Heart left ventricle (tissue), 16 donors: ENCODE measurements at regions not wholly inside any gene's neighbourhood (a gene's known extent, or its start where the extent isn't known, plus 50 kb on each side); places are given as distances from the start of the nearest gene placed in this dataset.

Experiments used
- ATAC-seq, 4 donors: fragments of 200-7000 bp; cut with Tn5 transposase; one replicate each; pipeline ENCODE4 v1.9.1; 2020 to 2022; ENCODE audit warnings: moderate library complexity in 4 of 4, mild to moderate bottlenecking in 3 of 4, moderate number of reproducible peaks in 1 of 4
- DNase-seq, 5 donors: peaks; one replicate each; pipeline ENCODE4 v3.0.0-alpha.2; 2020
- H3K27ac ChIP-seq, 12 donors: fragments of 200-600 bp; sonication (generic) in 4 of 12; one replicate each; pipeline versions ENCODE4 v1.5.0 to v1.8.0; 2016 to 2022; ENCODE audit warnings: mild to moderate bottlenecking in 2 of 12
- H3K27me3 ChIP-seq, 9 donors: fragments of 200-600 bp; sonication (generic) in 2 of 9; one replicate each; pipeline versions ENCODE4 v1.5.1 to v1.8.0; 2016 to 2022; ENCODE audit warnings: mild to moderate bottlenecking in 3 of 9
- H3K36me3 ChIP-seq, 9 donors: fragments of 200-600 bp; sonication (generic) in 2 of 9; one replicate each; pipeline versions ENCODE4 v1.5.0 to v1.8.0; 2018 to 2022; ENCODE audit warnings: mild to moderate bottlenecking in 2 of 9
- H3K4me1 ChIP-seq, 12 donors: fragments of 200-600 bp; sonication (generic) in 4 of 12; one replicate each; pipeline versions ENCODE4 v1.5.0 to v1.8.0; 2016 to 2022; ENCODE audit warnings: mild to moderate bottlenecking in 3 of 12
- H3K4me3 ChIP-seq, 12 donors: fragments of 200-600 bp; sonication (generic) in 4 of 12; one replicate each; pipeline versions ENCODE4 v1.5.0 to v1.8.0; 2017 to 2022; ENCODE audit warnings: mild to moderate bottlenecking in 9 of 12, moderate library complexity in 4 of 12
- H3K9me3 ChIP-seq, 12 donors: fragments of 200-600 bp; sonication (generic) in 4 of 12; one replicate each; pipeline versions ENCODE4 v1.5.0 to v1.8.0; 2016 to 2022; ENCODE audit warnings: mild to moderate bottlenecking in 1 of 12
- POLR2A ChIP-seq, 2 donors: fragments of 450-650 bp; IDR thresholded peaks; one replicate each; pipeline ENCODE4 v1.6.1; 2017; ENCODE audit warnings: antibody characterized with exemption in 2 of 2, mild to moderate bottlenecking in 2 of 2, moderate library complexity in 2 of 2
- WGBS, 4 donors: extraction: QIAGEN DNeasy Blood & Tissue Kit in 2 of 4; methylation state at CpG; one replicate each; pipeline versions ENCODE4 v1.1.5 to v1.1.7; 2013 to 2018; 5-methylcytosine and 5-hydroxymethylcytosine counted together
- intact Hi-C, 10 donors: fragments of 100-400 bp; cut with DNase I; formaldehyde crosslinking; loops; one replicate each; pipeline versions ENCODE4 v1.11.1 to v1.14.2; 2022
- TF ChIP-seq, protein P1 (sequence below), 12 donors: fragments of 200-600 bp; sonication (generic) in 4 of 12; IDR thresholded peaks; one replicate each; pipeline versions ENCODE4 v1.5.0 to v1.8.0; 2018 to 2022; ENCODE audit warnings: antibody characterized with exemption in 12 of 12, mild to moderate bottlenecking in 5 of 12
- donor health status: ischemic (EF 13 %, LVEDD 7.1; RV severe dilation, severe dysfunction).
- donor health status: healthy with polysubstance abuse.
- donor health status: DM: no; HTN: yes; CAD: no.
- donor health status: DM: no; HTN: no; CAD: no.
- donor health status: ischemic (EF 25% LVEDD 6.9; RV normal size, moderate dysfunction).
- donor health status: ischemic (EF 25% LVEDD 5.7; RV mildly dilated, moderate dysfunction).
- donor health status: healthy.
- donor health status: DM: yes; HTN: yes; CAD: no.
- donor health status: ischemic (EF 35%, LVEDD 5.7; RV mildly dilated, moderate dysfunction).
- donor health status: nonischemic (EF 11% LVEDD 7.7; RV severe dilation, severe dysfunction).
- donor health status: DM: yes; HTN: yes; CAD: no.
- donor health status: PGD.
- donor health status: ischemic (EF 29% LVEDD 5.4; RV normal size, mild dysfunction).
- donor health status: nonischemic (EF 23%, LVEDD 6.1; RV moderate dilation, normal function).

DNA sequence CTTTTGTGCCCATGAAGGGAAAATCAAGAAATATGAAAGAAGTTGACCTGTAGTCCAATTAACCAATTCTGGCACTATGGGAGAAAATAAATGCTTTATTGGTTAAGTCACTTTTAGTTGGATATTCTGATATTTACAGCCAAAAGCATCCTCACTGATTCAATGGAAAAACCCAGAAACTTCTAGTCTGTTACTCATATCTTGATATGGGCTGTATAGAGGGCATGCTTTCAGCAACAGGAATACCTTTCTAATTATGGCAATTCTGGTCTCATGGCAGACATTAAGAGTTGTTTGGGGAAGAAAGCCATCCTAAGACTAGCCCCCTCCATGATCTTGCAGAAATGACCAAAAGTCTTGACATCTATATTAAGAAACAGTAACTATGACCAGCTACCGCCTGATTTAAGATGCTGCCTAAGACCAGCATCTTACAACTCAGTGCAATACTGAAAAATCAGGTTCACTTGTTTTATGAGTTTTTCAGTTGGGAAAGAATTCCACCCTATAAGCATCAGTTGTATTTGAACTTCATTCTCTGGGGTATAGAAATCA is 91.5 kb upstream of the VAV3 start:
- Histone ChIP-seq H3K36me3 (no peaks in the 10 kb centered on the region), H3K27ac (no peak overlapping the region), H3K4me3 (no peak overlapping the region), H3K27me3 (no peaks in the 10 kb centered on the region), H3K9me3 (peaks cover 0 to 7% (median 0%) of the 10 kb centered on the region in 12 donors), H3K4me1 (peaks cover 0 to 79% (median 4%) of the 10 kb centered on the region in 12 donors)
- no peak for ATAC-seq
- DNase-seq = no peak
- intact Hi-C loops = loop anchor here in 2 of 10 donors (10.0 kb wide), 2 partner anchors 58 to 92 kb away; partner anchors contain the start of gene VAV3 (in 1 of the 2)
- 93 to 98% (median 95%) methylated on average over 1 of the region's 1 CpG for WGBS, 4 donors
- TF ChIP-seq, protein P1, sequence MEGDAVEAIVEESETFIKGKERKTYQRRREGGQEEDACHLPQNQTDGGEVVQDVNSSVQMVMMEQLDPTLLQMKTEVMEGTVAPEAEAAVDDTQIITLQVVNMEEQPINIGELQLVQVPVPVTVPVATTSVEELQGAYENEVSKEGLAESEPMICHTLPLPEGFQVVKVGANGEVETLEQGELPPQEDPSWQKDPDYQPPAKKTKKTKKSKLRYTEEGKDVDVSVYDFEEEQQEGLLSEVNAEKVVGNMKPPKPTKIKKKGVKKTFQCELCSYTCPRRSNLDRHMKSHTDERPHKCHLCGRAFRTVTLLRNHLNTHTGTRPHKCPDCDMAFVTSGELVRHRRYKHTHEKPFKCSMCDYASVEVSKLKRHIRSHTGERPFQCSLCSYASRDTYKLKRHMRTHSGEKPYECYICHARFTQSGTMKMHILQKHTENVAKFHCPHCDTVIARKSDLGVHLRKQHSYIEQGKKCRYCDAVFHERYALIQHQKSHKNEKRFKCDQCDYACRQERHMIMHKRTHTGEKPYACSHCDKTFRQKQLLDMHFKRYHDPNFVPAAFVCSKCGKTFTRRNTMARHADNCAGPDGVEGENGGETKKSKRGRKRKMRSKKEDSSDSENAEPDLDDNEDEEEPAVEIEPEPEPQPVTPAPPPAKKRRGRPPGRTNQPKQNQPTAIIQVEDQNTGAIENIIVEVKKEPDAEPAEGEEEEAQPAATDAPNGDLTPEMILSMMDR (IDR thresholded peaks at IDR 0.05) = no peak
- TF ChIP-seq POLR2A (IDR thresholded peaks at IDR 0.05) = no peak

DNA sequence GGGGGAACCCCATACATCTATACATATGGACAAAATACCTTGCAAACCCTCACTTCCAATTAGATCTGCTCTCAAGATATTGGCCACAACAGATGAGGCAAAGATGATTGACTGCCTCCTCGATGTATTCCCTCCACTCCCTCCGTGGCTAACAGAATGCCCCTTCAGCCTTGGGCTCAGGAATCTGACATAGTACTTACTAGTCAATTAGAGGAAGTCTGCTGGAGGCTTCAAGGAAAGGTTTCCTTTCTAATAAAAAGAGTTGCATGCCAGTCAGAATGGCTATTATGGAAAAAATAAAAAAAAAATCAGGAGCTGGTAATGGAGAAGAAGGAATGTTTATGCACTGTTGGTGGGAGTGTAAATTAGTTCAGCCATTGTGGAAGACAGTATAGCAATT is 90.4 kb upstream of the VAV3 start:
- WGBS, 4 donors = 57 to 83% (median 69%) methylated on average over 2 of the region's 2 CpGs
- Histone ChIP-seq H3K36me3 (no peaks in the 10 kb centered on the region), H3K9me3 (no peaks in the 10 kb centered on the region), H3K27ac (no peak overlapping the region), H3K4me3 (no peak overlapping the region), H3K27me3 (no peaks in the 10 kb centered on the region), H3K4me1 (peaks cover 0 to 89% (median 14%) of the 10 kb centered on the region in 12 donors)
- ATAC-seq (no peak), DNase-seq (no peak)
- no peak for TF ChIP-seq POLR2A (IDR thresholded peaks at IDR 0.05)
- TF ChIP-seq, protein P1 (IDR thresholded peaks at IDR 0.05) = no peak
- intact Hi-C loops = loop anchor here in 2 of 10 donors (10.0 kb wide), 2 partner anchors 59 to 91 kb away; partner anchors contain the start of gene VAV3 (in 1 of the 2)

DNA sequence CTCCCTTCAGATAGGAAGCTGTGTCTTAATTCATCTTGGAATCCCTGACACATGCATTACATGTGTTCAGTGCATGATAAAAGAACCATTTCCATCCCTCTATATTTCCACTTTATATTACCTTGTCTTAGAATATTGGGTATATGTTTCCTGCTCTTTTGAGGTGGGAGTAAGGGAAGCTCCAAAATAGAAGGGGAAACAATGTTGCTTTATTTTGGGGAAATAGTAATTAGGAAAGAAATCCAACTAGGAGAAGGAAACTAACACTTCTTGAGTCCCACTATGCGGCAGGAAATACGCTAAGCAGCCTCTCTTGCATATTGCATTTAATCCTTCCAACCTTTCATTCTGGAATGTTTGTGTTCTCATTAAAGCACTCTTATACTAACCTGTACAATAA is 89.4 kb upstream of the VAV3 start:
- peaks cover 0 to 90% (median 19%) of the 10 kb centered on the region in 12 donors for H3K4me1 ChIP-seq
- H3K4me3 ChIP-seq = no peak overlapping the region
- ATAC-seq (no peak), DNase-seq (no peak)
- H3K27me3 ChIP-seq = no peaks in the 10 kb centered on the region
- H3K9me3 ChIP-seq = no peaks in the 10 kb centered on the region
- TF ChIP-seq POLR2A (IDR thresholded peaks at IDR 0.05) = no peak
- TF ChIP-seq, protein P1 (IDR thresholded peaks at IDR 0.05) = no peak
- peak overlapping the region in 1 of 12 donors; percentile 93 for H3K27ac ChIP-seq
- H3K36me3 ChIP-seq = no peaks in the 10 kb centered on the region
- 88 to 97% (median 95%) methylated on average over 2 of the region's 2 CpGs for WGBS, 4 donors
- intact Hi-C loops = loop anchor here in 2 of 10 donors (10.0 kb wide), 2 partner anchors 60 to 90 kb away; partner anchors contain the start of gene VAV3 (in 1 of the 2)

DNA sequence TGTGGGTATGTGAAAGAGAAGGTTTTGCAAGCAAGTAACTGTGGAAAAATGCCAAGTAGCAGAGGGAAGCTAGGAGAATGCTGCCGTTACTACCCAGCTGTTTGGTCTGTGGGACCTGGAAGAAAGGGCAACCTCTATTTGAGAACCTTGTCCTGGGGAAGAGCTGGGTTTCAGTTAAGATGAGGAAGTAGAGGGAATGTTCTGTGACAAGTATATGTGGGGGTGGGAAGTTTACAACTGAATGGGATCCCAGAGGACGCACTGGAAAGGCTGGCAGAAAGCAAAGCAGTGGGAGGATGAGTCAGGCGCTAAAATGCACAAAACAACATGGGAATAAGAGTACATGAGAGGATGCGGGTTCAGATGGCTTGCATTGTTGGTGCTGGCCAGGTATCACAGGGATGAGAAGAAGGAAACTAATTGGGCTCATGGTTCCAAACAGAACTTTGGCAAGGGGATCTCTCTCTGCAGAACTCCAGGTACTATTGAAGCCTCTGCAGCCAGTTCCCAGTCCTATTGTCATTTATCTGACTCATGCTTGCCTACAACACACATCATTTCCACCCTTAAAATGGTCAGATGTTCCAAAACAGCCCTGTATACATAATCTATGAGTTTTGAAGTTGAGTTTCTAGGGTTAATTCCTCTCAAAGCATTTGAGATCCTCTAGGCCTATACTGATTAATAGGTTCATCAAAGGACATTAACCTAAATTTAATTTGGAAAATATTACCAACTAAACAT is 88.5 kb upstream of the VAV3 start:
- peak in 3 of 4 donors; percentile 25 to 70 (median 55) for ATAC-seq
- TF ChIP-seq, protein P1 (IDR thresholded peaks at IDR 0.05) = no peak
- TF ChIP-seq POLR2A (IDR thresholded peaks at IDR 0.05) = no peak
- H3K27ac ChIP-seq = peak overlapping the region in 1 of 12 donors; percentile 93
- intact Hi-C loops = loop anchor here in 2 of 10 donors (10.0 kb wide), 2 partner anchors 61 to 89 kb away; partner anchors contain the start of gene VAV3 (in 1 of the 2)
- H3K4me1 ChIP-seq = peaks cover 0 to 98% (median 20%) of the 10 kb centered on the region in 12 donors
- DNase-seq = peak in 3 of 5 donors; percentile 18 to 37 (median 20)
- no peaks in the 10 kb centered on the region for H3K36me3 ChIP-seq
- H3K4me3 ChIP-seq = no peak overlapping the region
- peaks cover 0 to 5% (median 0%) of the 10 kb centered on the region in 12 donors for H3K9me3 ChIP-seq
- H3K27me3 ChIP-seq = no peaks in the 10 kb centered on the region
- WGBS, 4 donors = 49 to 67% (median 53%) methylated on average over 4 of the region's 4 CpGs
